DOHH2 (cell line): ENCODE measurements at regions not wholly inside any gene's neighbourhood (a gene's known extent, or its start where the extent isn't known, plus 50 kb on each side); places are given as distances from the start of the nearest gene placed in this dataset.

Experiments used
- H3F3A ChIP-seq: fragments of 200-600 bp; sonication (generic), shearing (Covaris generic); 2 replicates; pipeline ENCODE4 v1.6.0; 2016; ENCODE audit warnings: antibody characterized with exemption, mild to moderate bottlenecking; ENCODE audit not compliant: control insufficient read depth, insufficient read depth
- H3K27ac ChIP-seq: fragments of 200-600 bp; sonication (generic); 2 replicates; pipeline ENCODE4 v1.5.1; 2014; ENCODE audit warnings: low read depth, mild to moderate bottlenecking, low read length, moderate library complexity
- H3K27me3 ChIP-seq: fragments of 200-600 bp; sonication (generic); 2 replicates; pipeline ENCODE4 v1.6.1; 2014; ENCODE audit warnings: mild to moderate bottlenecking, low read length, mixed read lengths; ENCODE audit not compliant: control insufficient read depth
- H3K36me3 ChIP-seq: fragments of 200-600 bp; sonication (generic); 2 replicates; pipeline ENCODE4 v1.6.1; 2014; ENCODE audit warnings: mild to moderate bottlenecking, low read length, moderate library complexity, mixed read lengths; ENCODE audit not compliant: control insufficient read depth
- H3K4me1 ChIP-seq: fragments of 200-600 bp; sonication (generic); 2 replicates; pipeline ENCODE4 v1.6.1; 2014; ENCODE audit warnings: mild to moderate bottlenecking, low read length, mixed read lengths; ENCODE audit not compliant: control insufficient read depth
- H3K4me2 ChIP-seq: fragments of 200-600 bp; sonication (generic); 2 replicates; pipeline ENCODE4 v1.6.0; 2014; ENCODE audit warnings: mild to moderate bottlenecking, low read length, moderate library complexity
- H3K4me3 ChIP-seq: fragments of 200-600 bp; sonication (generic); 2 replicates; pipeline ENCODE4 v1.5.1; 2014; ENCODE audit warnings: mild to moderate bottlenecking, low read length, mixed read lengths
- H3K79me2 ChIP-seq: fragments of 200-600 bp; sonication (generic); 2 replicates; pipeline ENCODE4 v1.6.1; 2014; ENCODE audit warnings: mild to moderate bottlenecking, low read length, mixed read lengths; ENCODE audit not compliant: control insufficient read depth
- H3K9me2 ChIP-seq: fragments of 200-600 bp; sonication (generic); replicated peaks from 2 replicates; pipeline ENCODE4 v1.6.1; 2014; ENCODE audit warnings: mild to moderate bottlenecking, low read length, mixed read lengths; ENCODE audit not compliant: control insufficient read depth
- H3K9me3 ChIP-seq: fragments of 200-600 bp; sonication (generic); 2 replicates; pipeline ENCODE4 v1.6.1; 2014; ENCODE audit warnings: antibody characterized with exemption, low read length, mixed read lengths; ENCODE audit not compliant: control insufficient read depth, insufficient read depth
- H4K20me1 ChIP-seq: fragments of 200-600 bp; sonication (generic); 2 replicates; pipeline ENCODE4 v1.6.0; 2014; ENCODE audit warnings: low read depth, mild to moderate bottlenecking, antibody characterized with exemption, low read length, moderate library complexity; ENCODE audit not compliant: control insufficient read depth, insufficient read depth
- EZH2phosphoT487 ChIP-seq: fragments of 200-600 bp; sonication (generic); IDR thresholded peaks from 2 replicates; pipeline ENCODE4 v1.6.1; 2017; ENCODE audit warnings: borderline replicate concordance, mild to moderate bottlenecking, antibody characterized with exemption, low read length, moderate library complexity, mixed read lengths
- TF ChIP-seq, protein P1 (sequence below): fragments of 200-600 bp; sonication (generic); IDR thresholded peaks from one replicate; pipeline ENCODE4 v1.5.1; 2014; ENCODE audit warnings: antibody characterized with exemption, mild to moderate bottlenecking, low read depth, low read length; ENCODE audit not compliant: poor library complexity, severe bottlenecking

DNA sequence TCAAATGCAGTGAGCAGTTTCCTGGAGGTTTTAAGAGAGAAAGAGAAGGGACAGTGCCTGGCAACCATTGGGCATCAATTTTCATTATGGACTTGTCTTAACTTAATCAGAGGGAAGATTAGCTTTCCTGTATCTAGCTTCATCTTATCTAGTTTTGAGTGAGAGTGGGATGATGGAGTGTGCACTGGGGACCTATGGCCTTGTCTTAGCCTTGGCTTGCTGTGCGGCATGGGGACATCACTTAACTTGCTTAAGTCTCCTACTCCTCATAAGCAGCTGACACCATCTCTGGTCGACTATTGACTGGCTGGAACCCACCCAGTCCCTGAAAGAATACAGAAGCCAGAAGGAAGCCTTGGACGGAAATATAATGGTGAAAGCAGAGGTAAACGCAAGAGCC is 344.0 kb downstream of the SOX11 start:
- H3K4me1 ChIP-seq: no peaks in the 10 kb centered on the region
- H4K20me1 ChIP-seq: no peaks in the 10 kb centered on the region
- H3K27me3 ChIP-seq: no peaks in the 10 kb centered on the region
- no peak overlapping the region for H3K27ac ChIP-seq
- no peaks in the 10 kb centered on the region for H3K9me3 ChIP-seq
- no peaks in the 10 kb centered on the region for H3K79me2 ChIP-seq
- no peaks in the 10 kb centered on the region for H3K36me3 ChIP-seq
- no peaks in the 10 kb centered on the region for H3F3A ChIP-seq
- no peaks in the 10 kb centered on the region for H3K9me2 ChIP-seq
- no peak overlapping the region for H3K4me2 ChIP-seq
- H3K4me3 ChIP-seq: no peak overlapping the region
- no peak for TF ChIP-seq EZH2phosphoT487
- TF ChIP-seq, protein P1, sequence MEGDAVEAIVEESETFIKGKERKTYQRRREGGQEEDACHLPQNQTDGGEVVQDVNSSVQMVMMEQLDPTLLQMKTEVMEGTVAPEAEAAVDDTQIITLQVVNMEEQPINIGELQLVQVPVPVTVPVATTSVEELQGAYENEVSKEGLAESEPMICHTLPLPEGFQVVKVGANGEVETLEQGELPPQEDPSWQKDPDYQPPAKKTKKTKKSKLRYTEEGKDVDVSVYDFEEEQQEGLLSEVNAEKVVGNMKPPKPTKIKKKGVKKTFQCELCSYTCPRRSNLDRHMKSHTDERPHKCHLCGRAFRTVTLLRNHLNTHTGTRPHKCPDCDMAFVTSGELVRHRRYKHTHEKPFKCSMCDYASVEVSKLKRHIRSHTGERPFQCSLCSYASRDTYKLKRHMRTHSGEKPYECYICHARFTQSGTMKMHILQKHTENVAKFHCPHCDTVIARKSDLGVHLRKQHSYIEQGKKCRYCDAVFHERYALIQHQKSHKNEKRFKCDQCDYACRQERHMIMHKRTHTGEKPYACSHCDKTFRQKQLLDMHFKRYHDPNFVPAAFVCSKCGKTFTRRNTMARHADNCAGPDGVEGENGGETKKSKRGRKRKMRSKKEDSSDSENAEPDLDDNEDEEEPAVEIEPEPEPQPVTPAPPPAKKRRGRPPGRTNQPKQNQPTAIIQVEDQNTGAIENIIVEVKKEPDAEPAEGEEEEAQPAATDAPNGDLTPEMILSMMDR: no peak

DNA sequence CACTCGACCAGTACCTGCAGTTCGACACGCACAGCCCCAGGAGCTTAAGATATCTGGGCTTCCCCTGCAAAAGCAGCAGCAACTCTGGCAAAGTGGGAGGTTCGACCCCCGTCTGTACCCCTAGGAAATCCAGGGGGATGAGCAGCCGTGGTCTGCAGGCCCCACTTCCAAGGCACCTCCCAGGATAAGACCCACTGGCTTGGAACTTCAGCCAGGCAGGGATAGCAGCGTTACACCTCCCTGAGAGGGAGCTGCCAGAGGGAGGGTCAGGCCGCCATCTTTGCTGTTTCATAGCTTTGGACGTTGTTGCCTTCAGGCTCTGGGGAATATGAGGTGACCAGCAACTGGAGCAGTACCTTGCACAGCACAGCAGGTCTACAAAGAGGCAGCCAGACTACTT is 351.1 kb downstream of the SOX11 start:
- H3K4me2 ChIP-seq: no peak overlapping the region

DNA sequence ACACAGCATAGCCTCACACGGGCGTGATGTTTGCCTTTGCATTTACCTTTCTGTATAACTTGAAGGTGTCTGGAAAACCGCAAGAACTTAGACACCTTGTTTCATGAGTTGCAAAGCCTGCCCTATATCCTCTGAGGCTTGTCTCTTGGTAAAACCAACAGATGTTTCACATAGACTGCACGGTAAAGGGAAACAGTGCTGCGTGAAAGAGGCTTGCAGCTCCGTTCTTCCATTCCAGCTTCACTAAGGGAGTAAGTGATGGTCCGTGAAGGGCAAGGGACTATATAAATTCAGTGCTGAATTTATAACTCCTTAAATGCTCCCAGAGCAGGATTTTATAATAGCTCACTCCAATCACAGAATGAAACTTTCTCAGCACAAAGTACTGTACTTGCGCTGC is 360.5 kb downstream of the SOX11 start:
- no peaks in the 10 kb centered on the region for H4K20me1 ChIP-seq
- no peaks in the 10 kb centered on the region for H3K4me1 ChIP-seq
- H3K4me2 ChIP-seq: no peak overlapping the region
- H3K27me3 ChIP-seq: no peaks in the 10 kb centered on the region
- no peaks in the 10 kb centered on the region for H3K36me3 ChIP-seq
- no peak overlapping the region for H3K27ac ChIP-seq
- H3F3A ChIP-seq: no peaks in the 10 kb centered on the region
- no peaks in the 10 kb centered on the region for H3K79me2 ChIP-seq
- no peak overlapping the region for H3K4me3 ChIP-seq
- no peaks in the 10 kb centered on the region for H3K9me3 ChIP-seq
- no peaks in the 10 kb centered on the region for H3K9me2 ChIP-seq
- TF ChIP-seq, protein P1: no peak
- no peak for TF ChIP-seq EZH2phosphoT487

More for the DNA sequence above, 351.1 kb downstream of the SOX11 start:
- Histone ChIP-seq H3K9me3 (no peaks in the 10 kb centered on the region), H3K4me1 (no peaks in the 10 kb centered on the region), H3K4me3 (no peak overlapping the region), H3K79me2 (no peaks in the 10 kb centered on the region), H3F3A (no peaks in the 10 kb centered on the region), H3K36me3 (no peaks in the 10 kb centered on the region), H4K20me1 (no peaks in the 10 kb centered on the region), H3K27me3 (no peaks in the 10 kb centered on the region), H3K27ac (no peak overlapping the region), H3K9me2 (no peaks in the 10 kb centered on the region)
- no peak for TF ChIP-seq EZH2phosphoT487
- TF ChIP-seq, protein P1: no peak

DNA sequence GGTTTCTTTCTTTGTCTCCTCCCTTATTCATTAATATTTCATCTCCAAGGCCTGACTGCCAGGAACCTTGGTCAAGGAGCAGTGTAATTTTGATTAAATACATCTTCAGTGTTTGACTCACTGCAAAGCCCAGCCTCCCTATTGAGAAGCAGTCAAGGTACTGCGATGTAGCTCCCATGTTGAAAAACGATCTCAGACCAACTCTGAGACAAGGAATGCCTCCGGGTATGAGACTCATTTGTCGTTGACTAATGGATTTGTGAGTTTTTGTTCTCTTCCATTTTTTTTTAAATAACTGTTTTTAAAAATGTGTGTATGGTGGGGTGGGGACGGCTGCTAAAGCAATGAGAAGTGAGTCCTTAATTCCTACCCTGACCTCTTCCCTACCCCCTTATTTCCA is 361.6 kb downstream of the SOX11 start:
- no peaks in the 10 kb centered on the region for H3K9me3 ChIP-seq
- H3F3A ChIP-seq: no peaks in the 10 kb centered on the region
- H4K20me1 ChIP-seq: no peaks in the 10 kb centered on the region
- no peak overlapping the region for H3K4me2 ChIP-seq
- no peaks in the 10 kb centered on the region for H3K4me1 ChIP-seq
- no peaks in the 10 kb centered on the region for H3K79me2 ChIP-seq
- H3K27me3 ChIP-seq: no peaks in the 10 kb centered on the region
- no peak overlapping the region for H3K27ac ChIP-seq
- no peak for TF ChIP-seq EZH2phosphoT487
- TF ChIP-seq, protein P1: no peak
- no peaks in the 10 kb centered on the region for H3K36me3 ChIP-seq
- H3K9me2 ChIP-seq: no peaks in the 10 kb centered on the region
- H3K4me3 ChIP-seq: no peak overlapping the region
